Renal cortex interstitium (tissue), 11 donors: ENCODE measurements at regions not wholly inside any gene's neighbourhood (a gene's known extent, or its start where the extent isn't known, plus 50 kb on each side); places are given as distances from the start of the nearest gene placed in this dataset.
"Not testable (repeated sequence)": the region's sequence is repeated elsewhere in the genome, so short reads cannot be mapped to it uniquely, and the experiment has no call there.

Experiments
- DNase-seq, 11 donors: peaks; one replicate each; pipeline ENCODE4 v3.0.0-alpha.2; 2013; ENCODE audit warnings: low read depth in 9 of 11, low spot score in 4 of 11; ENCODE audit errors: extremely low read depth in 1 of 11

- DNase-seq, result no peak
Observed at GRCh38 chr1:199075792-199076191, 437.0 kb downstream of the PTPRC start.

GRCh38 chr1:199079994-199080393, 441.2 kb downstream of the PTPRC start:
- DNase-seq, result no peak

GRCh38 chr1:199081739-199082138, 442.9 kb downstream of the PTPRC start:
- no peak for DNase-seq

GRCh38 chr1:199082778-199083389, 444.0 kb downstream of the PTPRC start:
- DNase-seq, result no peak

GRCh38 chr1:199083680-199084079, 444.8 kb downstream of the PTPRC start:
- no peak for DNase-seq

GRCh38 chr1:199084293-199084692, 445.5 kb downstream of the PTPRC start:
- peak in 3 of 11 donors; percentile 3 to 14 (median 5) for DNase-seq

- no peak for DNase-seq
Observed at GRCh38 chr1:199085903-199086302, 447.1 kb downstream of the PTPRC start.

GRCh38 chr1:199087144-199087543, 448.3 kb downstream of the PTPRC start:
- peak in 8 of 11 donors; percentile 24 to 60 (median 34) for DNase-seq

GRCh38 chr1:199089393-199090122, 450.7 kb downstream of the PTPRC start:
- no peak for DNase-seq

GRCh38 chr1:199095628-199096027, 456.8 kb downstream of the PTPRC start:
- not testable (repeated sequence) for DNase-seq

- no peak for DNase-seq
Observed at GRCh38 chr1:199096591-199096990, 457.8 kb downstream of the PTPRC start.

GRCh38 chr1:199098468-199098867, 459.6 kb downstream of the PTPRC start:
- DNase-seq, result no peak

- no peak for DNase-seq
Observed at GRCh38 chr1:199101139-199101538, 462.3 kb downstream of the PTPRC start.

GRCh38 chr1:199101635-199102034, 462.8 kb downstream of the PTPRC start:
- no peak for DNase-seq

- DNase-seq, result no peak
Observed at GRCh38 chr1:199102239-199102638, 463.4 kb downstream of the PTPRC start.

GRCh38 chr1:199109160-199109559, 470.3 kb downstream of the PTPRC start:
- DNase-seq, result no peak

GRCh38 chr1:199112365-199112764, 473.5 kb downstream of the PTPRC start:
- no peak for DNase-seq

GRCh38 chr1:199113265-199113869, 474.5 kb downstream of the PTPRC start:
- DNase-seq, result peak in 3 of 11 donors; percentile 1 to 9 (median 4)

GRCh38 chr1:199116488-199116887, 477.6 kb downstream of the PTPRC start:
- DNase-seq, result no peak

GRCh38 chr1:199121047-199121446, 482.2 kb downstream of the PTPRC start:
- DNase-seq, result no peak
